ENCODE measurements at regions not wholly inside any gene's neighbourhood (a gene's known extent, or its start where the extent isn't known, plus 50 kb on each side); places are given as distances from the start of the nearest gene placed in this dataset.
"Not testable (repeated sequence)": the region's sequence is repeated elsewhere in the genome, so short reads cannot be mapped to it uniquely, and the experiment has no call there.

DNA sequence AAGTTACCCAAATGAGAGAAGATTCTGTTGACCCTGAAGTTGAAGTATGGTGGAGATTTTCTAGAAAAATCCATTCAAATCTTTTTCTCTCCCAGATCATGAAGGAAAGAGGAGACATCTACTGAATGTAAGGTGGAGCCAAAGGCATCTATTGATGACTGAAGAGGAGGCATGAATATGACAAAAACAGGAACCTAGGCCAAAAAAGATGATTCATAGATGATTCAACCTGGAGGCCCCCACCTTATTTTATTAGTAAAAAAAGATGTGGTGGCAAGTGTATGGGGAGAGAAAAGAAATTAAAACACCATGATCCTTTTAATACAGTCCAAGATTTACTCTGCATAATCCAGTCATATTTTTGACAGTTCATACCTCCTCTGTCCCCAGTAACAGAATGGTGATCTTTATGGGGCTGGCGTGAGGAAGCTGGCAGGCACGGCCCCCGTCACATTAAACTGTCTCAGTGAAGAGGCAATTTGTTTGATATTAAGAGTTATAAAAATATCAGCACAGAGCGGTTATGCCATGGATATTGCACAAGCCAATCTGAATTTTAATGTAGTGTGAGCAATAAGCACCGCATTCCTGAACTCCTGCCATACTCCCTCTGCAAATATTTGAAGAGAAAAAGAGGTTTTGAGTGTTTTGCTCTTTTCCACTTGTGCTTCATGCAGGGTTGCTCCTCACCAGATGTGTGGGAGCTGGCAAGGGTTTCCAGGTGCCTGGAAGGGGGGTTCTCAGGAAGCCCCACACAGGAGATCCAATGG lies 94.4 kb downstream of the TRIM43 start:
- DNase-seq = not testable (repeated sequence)

DNA sequence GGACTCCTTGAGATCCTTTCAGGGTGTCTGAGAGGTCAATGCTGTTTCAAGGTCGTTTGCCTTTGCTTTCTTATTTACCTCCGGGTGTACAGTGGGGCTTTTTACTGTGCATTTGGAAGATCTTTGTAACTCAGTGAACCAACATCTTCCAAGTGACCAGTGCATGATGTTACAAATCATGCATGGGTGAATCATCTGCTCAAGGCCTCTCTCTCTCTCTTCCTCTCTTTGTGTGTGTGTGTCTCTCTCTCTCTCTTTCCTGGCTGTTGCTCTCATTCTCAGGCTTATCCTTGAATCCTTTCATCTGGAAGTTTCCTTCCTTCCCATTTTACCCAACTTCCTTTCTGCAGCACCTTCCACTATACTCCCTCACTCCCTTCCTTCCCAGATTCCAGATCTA lies 96.1 kb downstream of the TRIM43 start:
- not testable (repeated sequence) for DNase-seq

DNA sequence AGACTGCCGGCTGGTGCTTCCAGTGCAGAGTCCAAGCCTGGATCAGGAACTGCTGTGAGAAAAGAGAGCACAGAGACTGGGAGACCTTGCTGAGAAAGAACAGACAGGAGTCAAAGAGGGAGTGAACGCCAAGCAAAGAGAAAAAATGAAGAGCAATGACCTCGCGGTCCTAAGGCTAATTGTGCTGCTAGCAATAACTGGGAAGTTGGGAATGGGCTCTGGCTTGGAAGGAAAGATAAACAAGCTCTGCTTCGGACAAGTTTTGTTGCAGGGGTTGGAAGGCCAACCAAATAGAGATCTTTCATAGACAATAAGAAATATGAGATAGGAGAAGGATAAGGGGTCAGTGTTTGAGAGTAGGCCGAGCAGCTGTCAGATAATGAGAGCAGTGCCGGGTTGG lies 99.4 kb downstream of the TRIM43 start:
- DNase-seq = not testable (repeated sequence)

DNA sequence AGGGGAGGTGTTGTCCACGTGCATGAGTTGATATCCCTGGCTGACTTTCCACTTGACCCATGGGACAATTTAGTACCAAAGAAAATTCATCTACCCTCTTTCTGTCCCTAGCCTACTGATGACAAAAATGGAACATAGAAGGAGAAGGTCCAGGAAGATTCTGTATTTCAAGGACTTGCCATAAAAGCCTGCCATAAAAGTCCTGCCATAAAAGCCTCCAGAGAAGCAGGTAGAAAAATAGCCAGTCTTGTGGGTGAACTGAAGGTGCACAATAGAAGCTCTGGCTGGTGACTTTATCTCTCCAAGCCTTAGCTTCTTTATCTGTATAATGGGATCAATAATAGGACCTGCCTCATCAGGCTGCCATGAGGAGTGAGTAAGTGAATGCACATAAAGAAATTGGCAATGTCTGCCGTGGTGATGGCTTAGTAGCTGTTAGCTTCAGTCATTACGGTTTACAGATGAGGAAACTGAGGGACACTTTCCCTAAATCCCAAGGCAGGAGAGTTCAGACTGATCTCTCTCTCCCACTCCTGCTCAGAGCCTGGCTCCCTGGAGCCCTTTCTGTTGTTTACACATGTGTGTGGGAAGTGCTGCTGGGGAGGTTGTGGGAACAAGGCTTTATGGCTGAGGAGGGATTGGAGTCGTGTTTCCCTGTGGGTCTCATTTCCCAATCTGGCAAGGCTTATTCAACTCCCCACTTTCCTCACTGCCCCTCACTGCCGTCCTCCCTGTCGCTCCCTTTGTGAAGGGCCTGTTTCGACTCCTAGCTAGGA lies 101.5 kb downstream of the TRIM43 start:
- DNase-seq = not testable (repeated sequence)

DNA sequence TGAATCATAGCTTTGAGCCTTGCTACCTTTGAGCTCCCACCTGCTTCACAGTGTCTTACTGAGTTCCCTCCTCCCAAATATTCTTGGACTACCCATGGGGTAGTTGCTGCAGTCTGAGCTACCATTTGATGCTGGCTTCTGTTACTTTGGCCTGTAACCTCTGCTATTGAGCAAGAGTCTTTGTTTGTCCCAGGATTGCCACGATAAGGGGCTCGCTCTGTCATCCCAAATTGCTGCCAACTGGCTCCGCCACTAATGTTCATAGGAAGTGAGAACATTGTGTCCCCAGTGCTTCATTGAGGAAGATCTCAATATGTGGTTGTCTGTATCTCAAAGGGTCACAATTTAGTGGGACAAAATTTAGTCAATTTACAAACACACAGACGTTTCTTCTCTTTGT lies 103.8 kb downstream of the TRIM43 start:
- DNase-seq = no peak

DNA sequence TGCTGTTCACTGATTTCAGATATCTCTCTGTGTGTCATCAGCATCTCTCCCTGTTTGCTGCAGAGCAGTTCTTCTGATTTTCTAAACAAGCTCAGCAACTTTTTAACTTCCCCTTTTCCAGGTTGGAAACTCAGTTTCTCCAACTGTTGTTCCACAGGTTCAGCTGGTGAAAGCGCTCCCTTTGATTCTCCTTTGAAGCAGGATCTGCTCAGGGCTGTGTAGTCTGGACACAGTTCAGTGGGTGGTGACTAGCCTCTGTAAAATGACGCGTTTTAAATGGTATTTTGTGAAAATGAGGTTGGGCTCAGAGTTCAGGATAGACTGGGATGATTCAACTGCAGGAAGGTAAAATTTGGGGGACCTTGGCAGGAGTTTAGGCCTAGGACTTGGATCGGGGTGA lies 106.3 kb downstream of the TRIM43 start:
- no peak for DNase-seq

DNA sequence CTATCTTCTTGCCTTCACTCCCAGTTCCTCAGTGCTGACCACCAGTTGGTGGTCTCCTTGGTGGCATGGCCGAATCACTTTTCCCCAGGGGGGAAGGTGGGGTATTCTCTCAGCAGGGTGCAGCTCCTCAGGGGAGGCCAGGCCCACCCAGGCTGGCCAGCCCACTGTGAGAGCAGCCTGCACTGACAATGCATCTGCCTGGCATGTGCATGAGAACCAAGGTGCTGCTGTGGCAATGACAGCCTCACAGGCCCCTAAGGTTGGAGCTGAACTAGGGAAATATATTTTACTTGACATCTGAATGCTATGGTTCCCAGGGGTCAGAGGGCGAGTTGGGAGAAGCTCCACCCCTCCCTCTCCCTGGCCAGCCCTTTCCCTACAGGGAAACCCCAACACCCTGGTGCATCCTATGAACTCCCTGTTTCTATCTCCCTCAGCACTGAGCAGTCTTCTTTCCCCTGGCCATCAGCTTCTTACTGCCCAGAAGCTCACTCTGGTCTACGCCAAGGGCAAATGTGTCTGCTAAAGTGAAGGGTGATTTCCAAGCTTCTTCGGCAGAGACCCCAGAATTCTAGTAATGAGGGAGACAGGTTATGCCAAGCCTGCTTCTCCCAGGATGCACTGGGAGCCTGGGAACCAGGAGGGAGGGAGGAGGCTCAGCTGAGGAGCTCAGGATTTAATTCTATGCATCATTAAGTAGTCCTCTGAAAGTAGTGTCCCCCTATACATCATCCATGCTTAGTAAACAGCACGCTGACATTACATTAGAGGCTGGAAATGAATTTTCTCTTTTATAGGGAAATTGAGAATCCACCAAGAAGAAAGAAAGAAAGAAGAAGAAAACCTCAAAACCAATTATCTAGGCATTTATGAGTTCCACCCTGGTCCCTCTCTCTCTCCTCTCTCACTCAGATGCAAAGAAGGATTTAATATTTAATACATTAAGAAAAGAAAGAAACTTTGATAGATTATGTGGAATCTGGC lies 107.7 kb downstream of the TRIM43 start:
- not testable (repeated sequence) for DNase-seq

DNA sequence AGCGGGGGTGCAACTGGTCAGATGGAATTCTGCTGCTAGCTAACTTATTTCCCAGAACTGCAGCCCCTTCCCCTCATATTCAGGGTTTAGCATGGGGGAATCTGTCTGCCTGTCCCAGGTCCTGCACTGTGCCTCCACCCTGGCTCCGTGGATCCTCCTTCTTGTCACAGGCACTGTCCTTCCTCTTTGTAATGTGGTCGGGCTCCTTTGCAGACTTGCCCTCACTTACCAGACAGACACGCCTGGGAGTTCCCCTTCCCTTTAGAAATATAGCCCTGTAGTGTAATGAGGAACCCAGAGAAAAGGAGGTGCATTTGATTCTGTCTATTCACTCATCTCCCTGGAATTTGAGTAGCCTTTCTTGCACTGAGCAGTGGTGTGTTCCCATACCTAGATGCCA lies 108.7 kb downstream of the TRIM43 start:
- peak; percentile 13 for DNase-seq

DNA sequence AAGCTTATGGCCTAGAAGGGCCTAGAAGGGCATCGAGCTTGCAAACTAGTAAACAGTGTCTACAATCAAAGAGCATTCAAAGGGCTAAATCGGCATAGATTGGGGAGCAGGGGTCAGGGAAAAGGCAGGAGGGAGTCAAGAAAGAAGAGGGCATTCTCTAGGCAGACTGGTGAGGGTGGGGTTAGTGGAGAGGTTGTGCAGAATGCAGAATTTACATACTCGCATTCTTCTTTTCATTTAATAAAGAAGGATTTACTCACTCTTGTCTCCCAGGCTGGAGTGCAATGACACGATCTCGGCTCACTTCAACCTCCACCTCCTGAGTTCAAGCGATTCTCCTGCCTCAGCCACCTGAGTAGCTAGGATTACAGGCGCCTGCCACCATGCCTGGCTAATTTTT lies 110.7 kb downstream of the TRIM43 start:
- DNase-seq = no peak

DNA sequence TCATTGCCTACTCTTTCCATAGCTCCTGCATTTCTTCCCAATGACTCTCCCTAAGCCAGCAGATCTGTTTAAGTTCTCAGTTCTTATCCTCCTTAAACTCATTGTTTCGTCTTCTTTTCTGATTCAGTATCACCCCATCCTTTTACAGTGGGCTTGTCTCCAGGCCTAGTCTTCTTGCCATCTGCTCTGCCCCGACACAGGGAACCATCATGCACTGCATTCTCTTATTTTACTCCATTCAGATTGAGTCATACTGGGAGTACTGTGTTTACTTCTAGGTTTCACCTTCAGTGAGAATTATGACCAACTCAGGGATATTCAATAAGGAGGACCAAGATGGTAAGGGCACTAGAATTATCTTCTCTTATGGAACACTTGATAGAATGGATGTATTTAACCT lies 115.4 kb downstream of the TRIM43 start:
- not testable (repeated sequence) for DNase-seq

DNA sequence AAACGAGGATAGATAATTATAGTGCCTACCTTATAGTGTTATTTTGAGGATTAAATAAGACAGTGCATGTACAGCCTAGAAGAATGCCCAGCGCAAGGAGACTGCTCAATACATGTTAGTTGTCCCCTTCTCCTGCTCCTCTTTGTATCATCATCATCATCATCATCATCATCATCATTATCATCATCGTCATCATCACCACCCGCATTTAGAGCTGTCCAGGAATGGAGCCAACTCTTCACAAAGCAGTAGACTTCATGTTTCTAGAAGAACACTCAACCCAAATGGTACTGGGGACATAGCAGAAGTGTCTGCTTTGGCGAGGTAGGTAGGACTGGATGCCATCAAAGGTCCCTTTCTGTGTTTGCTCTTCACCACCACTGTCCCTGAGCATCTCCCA lies 116.0 kb downstream of the TRIM43 start:
- no peak for DNase-seq

DNA sequence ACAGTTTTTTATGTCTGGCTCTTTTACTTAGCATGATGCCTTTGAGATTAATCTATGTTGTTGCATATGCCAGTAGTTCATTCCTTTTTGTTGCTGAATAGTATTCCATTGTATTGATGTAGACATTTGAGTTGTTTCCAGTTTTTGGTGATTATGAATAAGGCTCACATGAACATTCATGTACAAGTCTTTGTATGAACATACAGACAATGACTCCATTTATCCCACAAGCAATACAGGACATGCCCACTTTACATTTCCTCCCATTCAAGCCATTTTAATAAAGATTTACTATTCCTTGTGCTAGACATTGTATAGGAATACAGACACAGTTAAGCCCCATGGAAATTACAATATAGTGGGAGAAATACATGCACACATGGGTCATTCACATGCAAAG lies 118.0 kb downstream of the TRIM43 start:
- DNase-seq = no peak

DNA sequence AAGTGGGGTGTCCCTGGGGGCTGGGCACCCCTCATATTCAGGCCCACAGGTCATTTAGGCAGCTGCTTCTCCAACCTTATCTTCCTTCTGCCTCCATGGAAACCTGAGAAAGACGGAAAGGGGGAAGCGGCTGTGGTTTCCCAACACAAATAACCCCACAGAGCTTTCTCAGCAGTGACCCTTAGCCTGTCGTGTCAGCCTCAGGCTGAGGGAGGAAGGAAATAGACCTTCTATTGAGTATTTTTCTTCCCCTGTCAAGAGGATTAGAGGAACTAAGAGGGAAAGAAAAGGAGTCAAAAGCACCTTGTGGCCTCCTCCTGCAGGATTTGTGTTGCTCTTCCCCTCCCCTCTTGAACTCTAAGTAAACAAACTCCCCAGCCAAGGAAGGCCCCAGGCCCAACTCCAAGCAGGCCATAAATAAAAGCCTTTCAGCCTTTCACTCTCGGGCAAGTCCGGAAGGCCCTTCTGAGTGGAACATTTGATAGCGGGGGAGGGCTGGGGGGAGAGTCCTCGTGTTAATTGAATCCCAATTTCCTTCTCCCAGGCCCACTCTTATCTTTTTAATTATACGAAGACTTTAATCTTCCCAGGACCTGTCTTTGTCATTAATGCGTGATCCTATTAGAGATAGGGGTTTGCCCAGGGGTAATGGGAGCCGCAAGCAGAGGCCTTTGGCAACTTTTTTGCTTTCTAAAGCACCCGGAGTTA lies 121.8 kb downstream of the TRIM43 start:
- peak; percentile 5 for DNase-seq

DNA sequence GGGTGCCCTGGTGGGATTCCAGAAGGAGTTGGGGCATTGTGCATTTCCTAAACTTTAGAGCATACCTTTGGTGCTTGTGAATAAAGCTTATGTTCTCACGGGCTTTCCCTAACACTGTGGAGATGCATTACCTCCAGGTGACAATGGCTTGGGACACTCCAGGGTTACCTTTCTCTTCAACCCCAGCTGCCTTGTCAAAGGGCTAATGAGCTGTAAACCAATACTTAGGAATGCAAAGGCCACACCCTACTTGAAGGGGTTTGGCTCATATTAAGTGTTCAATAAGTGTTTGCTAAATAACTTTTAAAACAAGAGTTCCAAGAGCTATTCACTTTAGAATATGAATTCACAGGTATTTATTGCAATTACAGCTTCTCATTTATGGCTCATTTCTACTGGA lies 122.6 kb downstream of the TRIM43 start:
- DNase-seq = not testable (repeated sequence)

DNA sequence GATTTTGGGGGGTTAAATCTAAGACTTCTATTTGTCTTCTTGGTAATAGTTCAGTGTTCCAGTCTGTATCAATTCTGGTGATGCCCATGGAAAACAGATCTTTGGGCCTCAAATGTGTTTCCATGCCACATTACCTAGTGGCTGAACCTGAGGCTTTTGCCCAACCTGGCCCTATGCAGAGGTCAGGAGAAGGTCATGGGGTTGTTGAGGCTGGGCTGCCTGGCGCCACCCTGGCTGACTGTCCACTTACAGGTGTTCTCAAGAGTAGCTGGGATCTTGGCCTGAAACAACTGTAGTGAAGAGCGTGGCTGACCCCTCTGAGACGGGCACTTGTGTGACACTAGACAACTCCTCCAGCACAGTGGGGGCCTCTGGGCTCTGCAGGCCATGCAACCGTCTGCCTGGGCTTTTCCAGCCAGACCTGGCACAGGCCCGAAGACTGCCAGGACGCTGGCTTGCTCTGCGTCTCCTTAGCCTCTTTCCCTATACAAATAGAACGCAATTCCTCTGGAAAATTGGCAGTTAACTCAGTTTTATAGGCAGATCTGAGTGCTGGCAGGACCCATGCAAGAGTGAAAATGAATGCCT lies 127.8 kb downstream of the TRIM43 start:
- DNase-seq = no peak

DNA sequence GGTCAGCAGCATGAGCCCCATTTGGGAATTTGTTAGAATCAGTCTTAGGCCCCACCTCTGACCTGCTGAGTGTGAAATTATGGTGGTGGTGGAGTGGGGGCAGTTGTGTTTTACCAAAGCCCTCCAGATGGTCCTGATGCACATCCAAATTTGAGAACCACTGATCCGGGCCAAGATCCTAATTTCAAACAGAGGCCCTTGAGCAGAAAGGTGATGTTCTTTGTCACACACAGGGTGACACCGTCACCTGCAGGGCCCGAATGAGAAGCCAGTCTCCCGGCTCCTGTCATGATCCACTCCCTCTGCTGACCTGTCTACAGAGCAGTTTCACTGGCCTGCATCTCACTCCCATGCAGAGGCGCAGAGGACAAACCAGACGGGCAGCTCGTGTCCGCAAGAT lies 129.9 kb downstream of the TRIM43 start:
- no peak for DNase-seq

DNA sequence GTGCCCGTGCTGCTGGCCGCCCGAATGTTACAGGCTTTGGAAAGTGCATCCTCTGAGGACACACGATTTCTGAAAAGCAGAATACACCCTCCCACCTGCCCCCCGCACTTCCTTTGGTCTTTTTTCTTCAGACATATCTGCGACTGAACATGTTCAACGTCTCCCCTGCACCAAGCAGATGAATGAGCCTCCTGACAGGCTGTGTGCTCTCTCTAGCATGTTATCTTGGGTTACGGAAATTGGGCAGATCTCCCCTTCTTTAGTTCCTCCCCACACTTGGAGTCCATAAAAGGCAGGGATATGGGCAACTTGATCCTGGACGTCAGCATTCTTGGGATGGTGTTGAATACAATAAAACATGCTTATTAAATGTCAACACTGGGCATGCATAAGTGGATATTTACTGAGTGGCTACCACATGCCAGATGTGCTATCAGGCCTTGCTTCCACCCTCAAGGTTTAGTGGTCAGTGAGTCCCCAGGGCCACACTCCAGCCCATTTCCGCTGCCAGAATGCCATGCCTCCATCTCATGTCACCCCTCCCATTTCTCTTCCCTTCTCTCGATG lies 130.4 kb downstream of the TRIM43 start:
- DNase-seq = no peak

DNA sequence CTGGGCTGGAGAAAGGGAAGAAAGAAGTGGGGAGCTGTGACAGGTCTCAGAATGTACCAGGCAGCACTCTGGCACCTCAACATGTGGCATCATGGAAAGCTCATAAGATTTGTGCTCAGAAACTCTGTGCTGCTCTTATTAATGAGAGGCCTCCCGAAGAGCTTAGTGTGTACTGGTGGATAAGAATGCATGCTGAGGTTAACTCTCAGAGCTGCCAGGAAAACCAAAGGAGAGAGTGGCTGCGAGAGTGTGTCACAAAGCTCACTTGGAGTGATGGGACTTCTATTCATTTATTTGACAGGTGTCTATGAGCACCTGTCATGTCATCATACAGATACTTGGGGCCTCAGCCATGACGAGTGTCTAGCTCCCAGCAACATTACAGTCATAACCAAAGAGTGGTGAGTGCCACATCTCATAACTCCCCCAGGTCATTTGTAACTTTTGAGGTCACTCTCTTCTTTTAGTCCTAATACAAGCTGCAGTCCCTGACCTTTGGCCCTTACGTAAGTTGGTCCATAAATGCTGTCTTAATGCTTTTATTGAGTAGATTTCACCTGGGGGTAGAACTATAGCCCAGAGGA lies 131.9 kb downstream of the TRIM43 start:
- not testable (repeated sequence) for DNase-seq

DNA sequence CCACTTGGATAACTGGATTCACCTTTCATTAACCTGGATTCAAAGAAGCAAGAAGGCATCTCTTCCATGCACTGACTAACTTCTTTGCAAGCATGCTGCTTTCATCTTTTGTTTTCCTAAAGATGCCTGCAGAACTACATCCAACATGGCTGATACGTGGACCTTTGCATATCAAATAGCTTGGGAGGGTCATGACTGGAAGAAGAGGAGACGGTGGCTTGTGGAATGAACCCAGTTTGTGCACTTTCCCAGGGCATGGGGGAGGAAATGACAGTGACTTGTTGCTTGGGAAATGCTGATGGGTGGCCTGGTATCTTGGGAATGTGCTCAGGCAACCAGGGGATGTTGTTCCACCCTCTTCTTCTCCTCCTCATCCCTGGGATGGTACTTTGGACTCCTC lies 133.4 kb downstream of the TRIM43 start:
- DNase-seq = not testable (repeated sequence)

DNA sequence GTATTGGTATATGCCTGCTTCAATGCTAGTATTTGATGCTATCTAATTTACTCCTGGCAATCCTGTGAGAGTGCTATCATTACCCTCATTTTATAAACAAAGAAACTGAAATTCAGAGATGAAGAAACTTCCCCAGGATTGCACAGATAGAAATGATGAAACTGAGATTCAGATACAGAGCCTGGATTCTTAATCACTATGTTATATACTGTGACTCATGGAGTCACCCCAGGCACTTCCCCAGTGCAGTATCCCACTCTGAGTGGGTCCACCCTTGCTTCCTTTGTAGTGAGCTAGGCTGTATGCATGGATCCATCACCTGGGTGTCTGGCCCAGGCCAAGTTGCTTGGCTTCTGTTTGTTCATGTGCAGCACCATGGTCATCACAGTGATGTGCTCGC lies 133.9 kb downstream of the TRIM43 start:
- DNase-seq = not testable (repeated sequence)

DNA sequence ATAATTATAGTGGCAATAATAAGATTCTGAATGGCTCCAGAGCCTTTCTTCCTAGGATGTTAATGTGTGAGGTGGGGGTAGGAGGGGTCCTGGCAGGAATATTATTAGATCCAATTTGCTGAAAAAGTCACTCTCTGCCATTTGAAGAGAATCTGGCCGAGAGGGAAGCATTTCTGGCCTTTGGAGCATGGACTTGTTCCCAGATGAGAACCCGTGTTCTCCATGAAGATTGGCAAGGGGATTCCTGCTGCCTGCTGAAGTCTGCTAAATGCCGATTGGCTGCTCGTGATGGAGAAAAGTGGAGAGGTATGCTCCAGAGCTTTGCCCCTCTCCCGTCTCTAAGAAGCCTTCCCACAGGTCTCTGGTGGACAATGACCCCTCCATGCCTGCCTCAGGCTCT lies 135.6 kb downstream of the TRIM43 start:
- not testable (repeated sequence) for DNase-seq
